GM23338 (cell line): ENCODE measurements at regions not wholly inside any gene's neighbourhood (a gene's known extent, or its start where the extent isn't known, plus 50 kb on each side); places are given as distances from the start of the nearest gene placed in this dataset.

Source experiments
- ATAC-seq: fragments of 200-7000 bp; cut with Tn5 transposase; 3 replicates; pipeline ENCODE4 v1.9.1; 2020
- DNase-seq: peaks from one replicate; pipeline ENCODE4 v3.0.0-alpha.2; 2015; ENCODE audit warnings: low spot score
- H2AFZ ChIP-seq: fragments of 200-600 bp; sonication (generic); 2 replicates; pipeline ENCODE4 v1.8.0; 2016; ENCODE audit warnings: antibody characterized with exemption, mild to moderate bottlenecking, moderate library complexity
- H3F3A ChIP-seq: fragments of 200-600 bp; sonication (generic); replicated peaks from 2 replicates; pipeline ENCODE4 v1.8.0; 2017; ENCODE audit warnings: antibody characterized with exemption, mixed run types, low read depth
- H3K27ac ChIP-seq: fragments of 200-600 bp; sonication (generic); 2 replicates; pipeline ENCODE4 v1.6.1; 2016; ENCODE audit warnings: low read depth
- H3K27me3 ChIP-seq: fragments of 200-600 bp; sonication (generic); 2 replicates; pipeline ENCODE4 v1.8.0; 2016; ENCODE audit warnings: mild to moderate bottlenecking, mixed run types, moderate library complexity; ENCODE audit not compliant: insufficient read depth
- H3K36me3 ChIP-seq: fragments of 200-600 bp; sonication (generic); 2 replicates; pipeline ENCODE4 v1.8.0; 2016; ENCODE audit warnings: mild to moderate bottlenecking; ENCODE audit not compliant: insufficient read depth
- H3K4me1 ChIP-seq: fragments of 200-600 bp; sonication (generic); 2 replicates; pipeline ENCODE4 v1.8.0; 2016; ENCODE audit warnings: mild to moderate bottlenecking, moderate library complexity; ENCODE audit not compliant: insufficient read depth
- H3K4me2 ChIP-seq: fragments of 200-600 bp; sonication (generic); 2 replicates; pipeline ENCODE4 v1.7.1; 2017; ENCODE audit warnings: mixed run types
- H3K4me3 ChIP-seq: fragments of 200-600 bp; sonication (generic); 2 replicates; pipeline ENCODE4 v1.6.1; 2016; ENCODE audit warnings: mixed run types
- H3K79me2 ChIP-seq: fragments of 200-600 bp; sonication (generic); replicated peaks from 2 replicates; pipeline ENCODE4 v1.8.0; 2017; ENCODE audit warnings: mild to moderate bottlenecking; ENCODE audit not compliant: insufficient read depth
- H3K9me2 ChIP-seq: fragments of 200-600 bp; sonication (generic); 2 replicates; pipeline ENCODE4 v1.8.0; 2017; ENCODE audit not compliant: insufficient read depth
- H4K20me1 ChIP-seq: fragments of 200-600 bp; sonication (generic); replicated peaks from 2 replicates; pipeline ENCODE4 v1.8.0; 2017; ENCODE audit warnings: mild to moderate bottlenecking; ENCODE audit not compliant: insufficient read depth
- H3K27ac Mint-ChIP-seq: 2 replicates; pipeline ENCODE4 v1.8.0; 2020; ENCODE audit warnings: inconsistent platforms, mild to moderate bottlenecking, moderate library complexity, mixed read lengths
- H3K27me3 Mint-ChIP-seq: 3 replicates; pipeline ENCODE4 v1.8.0; 2022; ENCODE audit warnings: low read depth, mild to moderate bottlenecking, moderate library complexity, mixed read lengths, inconsistent platforms; ENCODE audit not compliant: insufficient read depth, poor library complexity
- H3K36me3 Mint-ChIP-seq: 3 replicates; pipeline ENCODE4 v1.8.0; 2021; ENCODE audit warnings: low read depth, mild to moderate bottlenecking, inconsistent platforms, moderate library complexity, mixed read lengths
- H3K4me1 Mint-ChIP-seq: 3 replicates; pipeline ENCODE4 v1.8.0; 2020; ENCODE audit warnings: mild to moderate bottlenecking, inconsistent platforms, mixed read lengths
- H3K4me3 Mint-ChIP-seq: 3 replicates; pipeline ENCODE4 v1.8.0; 2021; ENCODE audit warnings: moderate library complexity, mild to moderate bottlenecking, inconsistent platforms, mixed read lengths
- H3K9me3 Mint-ChIP-seq: 3 replicates; pipeline ENCODE4 v1.8.0; 2020; ENCODE audit warnings: moderate library complexity, mild to moderate bottlenecking, inconsistent platforms, mixed read lengths
- CREB1 ChIP-seq: fragments of 250-450 bp; sonication (Bioruptor Pico); IDR thresholded peaks from 2 replicates; pipeline ENCODE4 v1.5.0; 2020; ENCODE audit warnings: low read depth, mild to moderate bottlenecking, moderate library complexity
- CTCF ChIP-seq, 2 experiments: fragments of 200-600 bp in 1 of 2; sonication (generic) in 1 of 2; conservative IDR thresholded peaks; 2 replicates each; pipeline versions ENCODE4 v1.5.1 to v1.6.1; 2016 to 2017; ENCODE audit warnings: antibody characterized with exemption in 2 of 2, low read depth in 2 of 2, mild to moderate bottlenecking in 2 of 2, moderate library complexity in 1 of 2
- EZH2phosphoT487 ChIP-seq: fragments of 200-600 bp; sonication (generic); IDR thresholded peaks from one replicate; pipeline ENCODE4 v1.8.1; 2018; ENCODE audit warnings: antibody characterized with exemption; ENCODE audit not compliant: unreplicated experiment
- JUNB ChIP-seq: IDR thresholded peaks from one replicate; pipeline ENCODE4 v1.6.1; 2016; ENCODE audit warnings: antibody characterized with exemption; ENCODE audit not compliant: unreplicated experiment
- NANOG ChIP-seq: IDR thresholded peaks from 2 replicates; pipeline ENCODE4 v1.6.1; 2016; ENCODE audit warnings: antibody characterized with exemption, borderline replicate concordance
- POLR2AphosphoS5 ChIP-seq: IDR thresholded peaks from 2 replicates; pipeline ENCODE4 v1.6.1; 2016; ENCODE audit warnings: antibody characterized with exemption, low read depth
- STAT1 ChIP-seq: IDR thresholded peaks from one replicate; pipeline ENCODE4 v1.6.1; 2016; ENCODE audit warnings: antibody characterized with exemption; ENCODE audit not compliant: unreplicated experiment
- ZNF114 ChIP-seq: fragments of 250-450 bp; sonication (Bioruptor Pico); IDR thresholded peaks from 2 replicates; pipeline ENCODE4 v1.5.0; 2020; ENCODE audit warnings: mild to moderate bottlenecking, moderate library complexity
- ZNF462 ChIP-seq: fragments of 250-450 bp; sonication (Bioruptor Pico); IDR thresholded peaks from 2 replicates; pipeline ENCODE4 v1.5.0; 2020; ENCODE audit warnings: mild to moderate bottlenecking, moderate library complexity
- TF ChIP-seq, protein P1 (sequence below): IDR thresholded peaks from 2 replicates; pipeline ENCODE4 v1.6.1; 2016; ENCODE audit warnings: antibody characterized with exemption

GRCh38 chr2:77831898-77832297 lies 309.7 kb upstream of the LRRTM4 start:
- Histone ChIP-seq H3F3A (no peaks in the 10 kb centered on the region), H3K4me2 (no peak overlapping the region), H4K20me1 (no peaks in the 10 kb centered on the region), H2AFZ (no peak overlapping the region), H3K36me3 (peaks cover 26% of the 10 kb centered on the region), H3K4me3 (no peak overlapping the region), H3K27ac (no peak overlapping the region), H3K4me1 (peaks cover 13% of the 10 kb centered on the region; the same call in 1 of the 2 replicates), H3K9me2 (0 out of 2 replicates have a peak, but pooled peaks cover 4% of the 10 kb centered on the region), H3K79me2 (no peaks in the 10 kb centered on the region), H3K27me3 (no peaks in the 10 kb centered on the region)
- ATAC-seq (no peak), DNase-seq (no peak)
- H3K27me3 Mint-ChIP-seq, result peaks cover 6% of the 10 kb centered on the region
- H3K9me3 Mint-ChIP-seq, result peaks cover 55% of the 10 kb centered on the region
- H3K4me1 Mint-ChIP-seq, result peaks cover 11% of the 10 kb centered on the region
- H3K27ac Mint-ChIP-seq, result no peak overlapping the region
- TF ChIP-seq POLR2AphosphoS5 (no peak), CTCF (conservative IDR thresholded peaks at IDR 0.05; ENCODE audit: low read depth in 2 of 2) (no peak), NANOG (no peak), CREB1 (no peak), ZNF114 (CRISPR knock-in tag) (no peak), JUNB (no peak), EZH2phosphoT487 (no peak), ZNF462 (no peak), STAT1 (no peak)
- TF ChIP-seq, protein P1, sequence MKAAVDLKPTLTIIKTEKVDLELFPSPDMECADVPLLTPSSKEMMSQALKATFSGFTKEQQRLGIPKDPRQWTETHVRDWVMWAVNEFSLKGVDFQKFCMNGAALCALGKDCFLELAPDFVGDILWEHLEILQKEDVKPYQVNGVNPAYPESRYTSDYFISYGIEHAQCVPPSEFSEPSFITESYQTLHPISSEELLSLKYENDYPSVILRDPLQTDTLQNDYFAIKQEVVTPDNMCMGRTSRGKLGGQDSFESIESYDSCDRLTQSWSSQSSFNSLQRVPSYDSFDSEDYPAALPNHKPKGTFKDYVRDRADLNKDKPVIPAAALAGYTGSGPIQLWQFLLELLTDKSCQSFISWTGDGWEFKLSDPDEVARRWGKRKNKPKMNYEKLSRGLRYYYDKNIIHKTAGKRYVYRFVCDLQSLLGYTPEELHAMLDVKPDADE, result no peak
- peaks cover 57% of the 10 kb centered on the region for H3K36me3 Mint-ChIP-seq
- H3K4me3 Mint-ChIP-seq, result no peak overlapping the region
